WTC11 (cell line): ENCODE measurements at regions not wholly inside any gene's neighbourhood (a gene's known extent, or its start where the extent isn't known, plus 50 kb on each side); places are given as distances from the start of the nearest gene placed in this dataset.

Source experiments
- ATAC-seq: fragments of 200-7000 bp; cut with Tn5 transposase; 2 replicates; pipeline ENCODE4 v1.10.0; 2021; ENCODE audit warnings: mild to moderate bottlenecking, moderate library complexity
- CTCF ChIA-PET: fragments of 300-600 bp; sonication (Branson Sonifier 250); formaldehyde crosslinking; loops from one replicate; lab custom pipeline; 2021; ENCODE audit warnings: antibody characterized with exemption; lab: Charles Lee
- POLR2A ChIA-PET: fragments of 350-600 bp; sonication (Branson Sonifier 250); formaldehyde crosslinking; loops from one replicate; lab custom pipeline; 2021; ENCODE audit warnings: antibody characterized with exemption; lab: Charles Lee
- DNase-seq: peaks from one replicate; pipeline ENCODE4 v3.0.0; 2021; ENCODE audit warnings: low spot score
- H3K27ac Mint-ChIP-seq: 2 replicates; pipeline ENCODE4 v1.8.0; 2021; ENCODE audit warnings: mixed read lengths
- H3K27me3 Mint-ChIP-seq: 2 replicates; pipeline ENCODE4 v1.8.0; 2021; ENCODE audit warnings: low read depth, mild to moderate bottlenecking, moderate library complexity, mixed read lengths
- H3K36me3 Mint-ChIP-seq: 2 replicates; pipeline ENCODE4 v1.8.0; 2021; ENCODE audit warnings: mixed read lengths
- H3K4me1 Mint-ChIP-seq: 2 replicates; pipeline ENCODE4 v1.8.0; 2022; ENCODE audit warnings: mixed read lengths
- H3K4me3 Mint-ChIP-seq: 2 replicates; pipeline ENCODE4 v1.8.0; 2021; ENCODE audit warnings: mild to moderate bottlenecking, moderate library complexity, mixed read lengths
- H3K9me3 Mint-ChIP-seq: 2 replicates; pipeline ENCODE4 v1.8.0; 2021; ENCODE audit warnings: mixed read lengths
- ETV6 ChIP-seq: sonication (generic); formaldehyde crosslinking; IDR thresholded peaks from 2 replicates; pipeline ENCODE4 v1.8.1; 2022; ENCODE audit warnings: mild to moderate bottlenecking, missing genetic modification reagents
- MXD4 ChIP-seq: fragments of 250-450 bp; sonication (Bioruptor Pico); IDR thresholded peaks from 2 replicates; pipeline ENCODE4 v1.8.0; 2021; ENCODE audit warnings: mild to moderate bottlenecking, moderate library complexity, borderline replicate concordance
- MYBL2 ChIP-seq: sonication (generic); formaldehyde crosslinking; IDR thresholded peaks from 2 replicates; pipeline ENCODE4 v1.8.1; 2023; ENCODE audit warnings: mild to moderate bottlenecking, moderate library complexity, missing genetic modification reagents
- NFYB ChIP-seq: sonication (generic); formaldehyde crosslinking; conservative IDR thresholded peaks from 2 replicates; pipeline ENCODE4 v1.8.0; 2022; ENCODE audit warnings: low read depth, missing genetic modification reagents
- PRRX2 ChIP-seq: fragments of 250-450 bp; sonication (Bioruptor Pico); IDR thresholded peaks from 2 replicates; pipeline ENCODE4 v1.8.0; 2021; ENCODE audit warnings: mild to moderate bottlenecking
- TF ChIP-seq, protein P1 (sequence below): sonication (generic); formaldehyde crosslinking; IDR thresholded peaks from 2 replicates; pipeline ENCODE4 v1.8.1; 2023; ENCODE audit warnings: mild to moderate bottlenecking, missing genetic modification reagents
- TF ChIP-seq, protein P2 (sequence below): sonication (generic); formaldehyde crosslinking; IDR thresholded peaks from 2 replicates; pipeline ENCODE4 v1.8.1; 2022; ENCODE audit warnings: low read depth, mild to moderate bottlenecking, moderate library complexity, missing genetic modification reagents, borderline replicate concordance
- TF ChIP-seq, protein P3 (sequence below): fragments of 250-450 bp; sonication (Bioruptor Pico); IDR thresholded peaks from 2 replicates; pipeline ENCODE4 v1.9.0; 2021; ENCODE audit warnings: moderate library complexity, mild to moderate bottlenecking, inconsistent platforms, borderline replicate concordance
- TF ChIP-seq, protein P4 (sequence below): fragments of 250-450 bp; sonication (Bioruptor Pico); IDR thresholded peaks from 2 replicates; pipeline ENCODE4 v1.9.0; 2021; ENCODE audit warnings: mild to moderate bottlenecking
- TF ChIP-seq, protein P5 (sequence below): fragments of 200-600 bp; IDR thresholded peaks from 2 replicates; pipeline ENCODE4 v1.8.0; 2022; ENCODE audit warnings: antibody characterized with exemption
- TF ChIP-seq, protein P6 (sequence below): sonication (generic); formaldehyde crosslinking; IDR thresholded peaks from 2 replicates; pipeline ENCODE4 v1.8.0; 2022; ENCODE audit warnings: missing genetic modification reagents
- TF ChIP-seq, protein P7 (sequence below): sonication (generic); formaldehyde crosslinking; IDR thresholded peaks from 2 replicates; pipeline ENCODE4 v1.8.1; 2023; ENCODE audit warnings: mild to moderate bottlenecking, missing genetic modification reagents, moderate library complexity

DNA sequence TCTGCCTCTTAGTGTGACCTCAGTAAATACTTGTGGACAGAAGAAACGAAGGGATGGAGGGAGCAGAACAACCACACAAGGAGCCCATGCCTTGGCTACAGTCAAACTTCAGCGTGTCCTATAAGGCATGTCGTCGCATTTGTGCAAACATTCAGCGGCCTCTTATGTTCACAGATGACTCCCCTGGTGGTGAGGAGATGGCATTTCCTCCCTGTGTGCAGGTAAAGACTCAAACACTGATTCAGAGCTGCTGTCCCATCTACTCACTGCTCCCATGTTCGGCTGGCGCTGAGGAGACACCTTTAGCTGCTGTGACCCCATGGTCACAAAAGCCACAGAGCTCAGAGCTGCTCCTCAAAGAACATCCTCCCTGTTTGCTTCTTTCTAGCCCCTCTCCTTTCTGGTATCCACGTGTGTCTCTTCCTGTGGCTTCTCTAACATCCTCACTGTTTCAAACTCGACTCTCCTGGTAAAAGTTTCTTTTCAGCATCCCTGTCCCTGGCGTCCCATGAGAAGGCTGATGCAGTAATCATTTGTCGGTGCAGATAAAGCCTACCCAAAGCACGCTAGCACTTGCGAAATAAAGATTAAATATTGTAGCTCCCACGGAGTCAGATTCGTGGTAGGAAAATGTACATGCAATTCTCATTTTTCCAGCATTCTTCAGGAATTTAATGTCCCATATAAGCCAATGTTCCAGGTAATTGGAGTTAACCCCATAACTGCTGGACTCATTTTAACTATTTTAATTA, 124.9 kb upstream of the NEBL start (continued):
- TF ChIP-seq, protein P1, sequence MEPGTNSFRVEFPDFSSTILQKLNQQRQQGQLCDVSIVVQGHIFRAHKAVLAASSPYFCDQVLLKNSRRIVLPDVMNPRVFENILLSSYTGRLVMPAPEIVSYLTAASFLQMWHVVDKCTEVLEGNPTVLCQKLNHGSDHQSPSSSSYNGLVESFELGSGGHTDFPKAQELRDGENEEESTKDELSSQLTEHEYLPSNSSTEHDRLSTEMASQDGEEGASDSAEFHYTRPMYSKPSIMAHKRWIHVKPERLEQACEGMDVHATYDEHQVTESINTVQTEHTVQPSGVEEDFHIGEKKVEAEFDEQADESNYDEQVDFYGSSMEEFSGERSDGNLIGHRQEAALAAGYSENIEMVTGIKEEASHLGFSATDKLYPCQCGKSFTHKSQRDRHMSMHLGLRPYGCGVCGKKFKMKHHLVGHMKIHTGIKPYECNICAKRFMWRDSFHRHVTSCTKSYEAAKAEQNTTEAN (CRISPR knock-in tag): no peak
- no peak for TF ChIP-seq ETV6 (CRISPR knock-in tag)

DNA sequence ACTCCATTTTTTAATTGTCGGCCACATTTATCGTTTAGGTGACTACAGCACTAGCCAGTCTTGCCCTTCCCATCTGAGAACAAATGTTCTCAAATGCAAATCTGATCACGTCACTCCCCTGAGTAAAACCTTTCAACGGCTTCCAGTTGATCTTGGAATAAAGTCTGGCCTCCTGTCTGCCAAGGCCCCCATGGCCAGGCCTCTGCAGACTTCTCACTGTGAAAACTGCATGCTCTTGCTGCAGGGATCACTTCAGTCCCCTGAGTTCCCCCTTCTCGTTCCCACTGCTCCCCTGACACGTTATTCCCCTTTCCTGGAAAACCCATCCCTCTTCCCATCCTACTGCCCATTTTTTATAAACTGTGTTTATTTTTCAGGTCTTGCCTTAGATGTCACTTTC, 124.1 kb upstream of the NEBL start:
- ATAC-seq (no peak), DNase-seq (no peak)
- ChIA-PET CTCF (interaction anchor here (0.8 to 1.2 kb wide), 5 partner anchors 9 to 97 kb away, joined by 3 to 5 read pairs (median 3); no protein-coding TSS in a partner anchor), POLR2A (no interaction called here)
- no peak overlapping the region for H3K4me3 Mint-ChIP-seq
- TF ChIP-seq MYBL2 (CRISPR knock-in tag): no peak
- TF ChIP-seq, protein P2, sequence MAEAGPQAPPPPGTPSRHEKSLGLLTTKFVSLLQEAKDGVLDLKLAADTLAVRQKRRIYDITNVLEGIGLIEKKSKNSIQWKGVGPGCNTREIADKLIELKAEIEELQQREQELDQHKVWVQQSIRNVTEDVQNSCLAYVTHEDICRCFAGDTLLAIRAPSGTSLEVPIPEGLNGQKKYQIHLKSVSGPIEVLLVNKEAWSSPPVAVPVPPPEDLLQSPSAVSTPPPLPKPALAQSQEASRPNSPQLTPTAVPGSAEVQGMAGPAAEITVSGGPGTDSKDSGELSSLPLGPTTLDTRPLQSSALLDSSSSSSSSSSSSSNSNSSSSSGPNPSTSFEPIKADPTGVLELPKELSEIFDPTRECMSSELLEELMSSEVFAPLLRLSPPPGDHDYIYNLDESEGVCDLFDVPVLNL (CRISPR knock-in tag): no peak
- H3K36me3 Mint-ChIP-seq: no peaks in the 10 kb centered on the region
- no peak overlapping the region for H3K27ac Mint-ChIP-seq
- no peaks in the 10 kb centered on the region for H3K27me3 Mint-ChIP-seq
- H3K9me3 Mint-ChIP-seq: peaks cover 7% of the 10 kb centered on the region
- no peaks in the 10 kb centered on the region for H3K4me1 Mint-ChIP-seq

DNA sequence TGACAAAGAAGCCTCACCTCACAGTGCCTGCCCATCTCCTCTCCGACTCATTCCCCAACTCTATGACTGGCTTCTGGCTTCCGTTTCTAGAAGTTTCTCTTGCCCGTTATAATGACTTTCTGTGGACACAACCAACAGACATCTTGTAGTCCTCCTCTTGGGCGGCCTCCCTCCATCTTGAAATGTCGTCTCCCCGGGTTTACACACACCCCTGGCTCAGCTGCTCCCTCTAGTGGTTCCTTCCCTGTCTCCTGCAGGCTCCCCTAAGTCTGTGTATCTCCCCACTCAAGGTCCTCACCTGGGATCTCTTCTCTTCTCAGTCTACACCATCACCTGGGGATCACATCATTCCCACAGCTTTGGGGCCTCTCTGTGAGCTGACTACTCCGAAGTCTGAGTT, 123.4 kb upstream of the NEBL start:
- Mint-ChIP-seq H3K27ac (no peak overlapping the region), H3K4me1 (no peaks in the 10 kb centered on the region), H3K9me3 (peaks cover 7% of the 10 kb centered on the region), H3K36me3 (no peaks in the 10 kb centered on the region), H3K4me3 (no peak overlapping the region), H3K27me3 (no peaks in the 10 kb centered on the region)
- ATAC-seq (peak; percentile 81), DNase-seq (peak; percentile 76)
- TF ChIP-seq, protein P3, sequence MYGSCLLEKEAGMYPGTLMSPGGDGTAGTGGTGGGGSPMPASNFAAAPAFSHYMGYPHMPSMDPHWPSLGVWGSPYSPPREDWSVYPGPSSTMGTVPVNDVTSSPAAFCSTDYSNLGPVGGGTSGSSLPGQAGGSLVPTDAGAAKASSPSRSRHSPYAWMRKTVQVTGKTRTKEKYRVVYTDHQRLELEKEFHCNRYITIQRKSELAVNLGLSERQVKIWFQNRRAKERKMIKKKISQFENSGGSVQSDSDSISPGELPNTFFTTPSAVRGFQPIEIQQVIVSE (CRISPR knock-in tag): no peak
- TF ChIP-seq, protein P4, sequence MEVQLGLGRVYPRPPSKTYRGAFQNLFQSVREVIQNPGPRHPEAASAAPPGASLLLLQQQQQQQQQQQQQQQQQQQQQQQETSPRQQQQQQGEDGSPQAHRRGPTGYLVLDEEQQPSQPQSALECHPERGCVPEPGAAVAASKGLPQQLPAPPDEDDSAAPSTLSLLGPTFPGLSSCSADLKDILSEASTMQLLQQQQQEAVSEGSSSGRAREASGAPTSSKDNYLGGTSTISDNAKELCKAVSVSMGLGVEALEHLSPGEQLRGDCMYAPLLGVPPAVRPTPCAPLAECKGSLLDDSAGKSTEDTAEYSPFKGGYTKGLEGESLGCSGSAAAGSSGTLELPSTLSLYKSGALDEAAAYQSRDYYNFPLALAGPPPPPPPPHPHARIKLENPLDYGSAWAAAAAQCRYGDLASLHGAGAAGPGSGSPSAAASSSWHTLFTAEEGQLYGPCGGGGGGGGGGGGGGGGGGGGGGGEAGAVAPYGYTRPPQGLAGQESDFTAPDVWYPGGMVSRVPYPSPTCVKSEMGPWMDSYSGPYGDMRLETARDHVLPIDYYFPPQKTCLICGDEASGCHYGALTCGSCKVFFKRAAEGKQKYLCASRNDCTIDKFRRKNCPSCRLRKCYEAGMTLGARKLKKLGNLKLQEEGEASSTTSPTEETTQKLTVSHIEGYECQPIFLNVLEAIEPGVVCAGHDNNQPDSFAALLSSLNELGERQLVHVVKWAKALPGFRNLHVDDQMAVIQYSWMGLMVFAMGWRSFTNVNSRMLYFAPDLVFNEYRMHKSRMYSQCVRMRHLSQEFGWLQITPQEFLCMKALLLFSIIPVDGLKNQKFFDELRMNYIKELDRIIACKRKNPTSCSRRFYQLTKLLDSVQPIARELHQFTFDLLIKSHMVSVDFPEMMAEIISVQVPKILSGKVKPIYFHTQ (CRISPR knock-in tag): 0 out of 2 replicates have a peak, but pooled peaks have one; percentile 49
- TF ChIP-seq PRRX2: 0 out of 2 replicates have a peak, but pooled peaks have one; percentile 48
- TF ChIP-seq, protein P5, sequence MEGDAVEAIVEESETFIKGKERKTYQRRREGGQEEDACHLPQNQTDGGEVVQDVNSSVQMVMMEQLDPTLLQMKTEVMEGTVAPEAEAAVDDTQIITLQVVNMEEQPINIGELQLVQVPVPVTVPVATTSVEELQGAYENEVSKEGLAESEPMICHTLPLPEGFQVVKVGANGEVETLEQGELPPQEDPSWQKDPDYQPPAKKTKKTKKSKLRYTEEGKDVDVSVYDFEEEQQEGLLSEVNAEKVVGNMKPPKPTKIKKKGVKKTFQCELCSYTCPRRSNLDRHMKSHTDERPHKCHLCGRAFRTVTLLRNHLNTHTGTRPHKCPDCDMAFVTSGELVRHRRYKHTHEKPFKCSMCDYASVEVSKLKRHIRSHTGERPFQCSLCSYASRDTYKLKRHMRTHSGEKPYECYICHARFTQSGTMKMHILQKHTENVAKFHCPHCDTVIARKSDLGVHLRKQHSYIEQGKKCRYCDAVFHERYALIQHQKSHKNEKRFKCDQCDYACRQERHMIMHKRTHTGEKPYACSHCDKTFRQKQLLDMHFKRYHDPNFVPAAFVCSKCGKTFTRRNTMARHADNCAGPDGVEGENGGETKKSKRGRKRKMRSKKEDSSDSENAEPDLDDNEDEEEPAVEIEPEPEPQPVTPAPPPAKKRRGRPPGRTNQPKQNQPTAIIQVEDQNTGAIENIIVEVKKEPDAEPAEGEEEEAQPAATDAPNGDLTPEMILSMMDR: peak; percentile 57
- ChIA-PET POLR2A (no interaction called here), CTCF (interaction anchor here (1.0 to 1.2 kb wide), 5 partner anchors 8 to 96 kb away, joined by 3 to 5 read pairs (median 3); no protein-coding TSS in a partner anchor)

DNA sequence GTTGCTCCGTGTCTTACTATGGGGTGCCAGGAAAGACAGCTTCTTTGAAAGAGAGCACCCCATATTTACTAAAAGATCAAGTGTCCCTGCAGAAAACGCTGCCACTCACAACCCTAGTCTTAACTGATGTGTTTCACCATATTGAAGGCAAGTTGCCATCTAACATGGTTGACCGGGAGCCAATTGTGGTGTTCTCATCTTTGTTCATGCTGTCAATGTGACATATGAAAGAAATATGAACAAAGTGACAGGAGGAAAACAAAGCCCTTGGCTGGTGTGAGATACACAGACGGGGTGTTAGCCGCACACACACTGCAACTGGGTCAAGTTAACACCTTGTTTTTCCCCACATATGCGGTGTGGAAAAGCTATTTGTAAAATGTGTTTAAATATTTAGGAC, 122.3 kb upstream of the NEBL start:
- H3K27ac Mint-ChIP-seq: no peak overlapping the region
- H3K36me3 Mint-ChIP-seq: no peaks in the 10 kb centered on the region
- H3K4me3 Mint-ChIP-seq: no peak overlapping the region
- ATAC-seq: no peak
- ChIA-PET CTCF (interaction anchor here (0.6 to 1.2 kb wide), 2 partner anchors 9 to 59 kb away, joined by 4 to 5 read pairs; no protein-coding TSS in a partner anchor), POLR2A (interaction anchor here (0.6 kb wide), 1 partner anchor 47 kb away, joined by 3 read pairs; no protein-coding TSS in a partner anchor)
- H3K4me1 Mint-ChIP-seq: no peaks in the 10 kb centered on the region
- H3K9me3 Mint-ChIP-seq: peaks cover 7% of the 10 kb centered on the region
- no peak for DNase-seq
- no peaks in the 10 kb centered on the region for H3K27me3 Mint-ChIP-seq
- no peak for TF ChIP-seq NFYB (CRISPR knock-in tag)
- TF ChIP-seq MXD4 (CRISPR knock-in tag): no peak
- TF ChIP-seq, protein P6, sequence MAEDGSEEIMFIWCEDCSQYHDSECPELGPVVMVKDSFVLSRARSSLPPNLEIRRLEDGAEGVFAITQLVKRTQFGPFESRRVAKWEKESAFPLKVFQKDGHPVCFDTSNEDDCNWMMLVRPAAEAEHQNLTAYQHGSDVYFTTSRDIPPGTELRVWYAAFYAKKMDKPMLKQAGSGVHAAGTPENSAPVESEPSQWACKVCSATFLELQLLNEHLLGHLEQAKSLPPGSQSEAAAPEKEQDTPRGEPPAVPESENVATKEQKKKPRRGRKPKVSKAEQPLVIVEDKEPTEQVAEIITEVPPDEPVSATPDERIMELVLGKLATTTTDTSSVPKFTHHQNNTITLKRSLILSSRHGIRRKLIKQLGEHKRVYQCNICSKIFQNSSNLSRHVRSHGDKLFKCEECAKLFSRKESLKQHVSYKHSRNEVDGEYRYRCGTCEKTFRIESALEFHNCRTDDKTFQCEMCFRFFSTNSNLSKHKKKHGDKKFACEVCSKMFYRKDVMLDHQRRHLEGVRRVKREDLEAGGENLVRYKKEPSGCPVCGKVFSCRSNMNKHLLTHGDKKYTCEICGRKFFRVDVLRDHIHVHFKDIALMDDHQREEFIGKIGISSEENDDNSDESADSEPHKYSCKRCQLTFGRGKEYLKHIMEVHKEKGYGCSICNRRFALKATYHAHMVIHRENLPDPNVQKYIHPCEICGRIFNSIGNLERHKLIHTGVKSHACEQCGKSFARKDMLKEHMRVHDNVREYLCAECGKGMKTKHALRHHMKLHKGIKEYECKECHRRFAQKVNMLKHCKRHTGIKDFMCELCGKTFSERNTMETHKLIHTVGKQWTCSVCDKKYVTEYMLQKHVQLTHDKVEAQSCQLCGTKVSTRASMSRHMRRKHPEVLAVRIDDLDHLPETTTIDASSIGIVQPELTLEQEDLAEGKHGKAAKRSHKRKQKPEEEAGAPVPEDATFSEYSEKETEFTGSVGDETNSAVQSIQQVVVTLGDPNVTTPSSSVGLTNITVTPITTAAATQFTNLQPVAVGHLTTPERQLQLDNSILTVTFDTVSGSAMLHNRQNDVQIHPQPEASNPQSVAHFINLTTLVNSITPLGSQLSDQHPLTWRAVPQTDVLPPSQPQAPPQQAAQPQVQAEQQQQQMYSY (CRISPR knock-in tag): no peak
- TF ChIP-seq, protein P7, sequence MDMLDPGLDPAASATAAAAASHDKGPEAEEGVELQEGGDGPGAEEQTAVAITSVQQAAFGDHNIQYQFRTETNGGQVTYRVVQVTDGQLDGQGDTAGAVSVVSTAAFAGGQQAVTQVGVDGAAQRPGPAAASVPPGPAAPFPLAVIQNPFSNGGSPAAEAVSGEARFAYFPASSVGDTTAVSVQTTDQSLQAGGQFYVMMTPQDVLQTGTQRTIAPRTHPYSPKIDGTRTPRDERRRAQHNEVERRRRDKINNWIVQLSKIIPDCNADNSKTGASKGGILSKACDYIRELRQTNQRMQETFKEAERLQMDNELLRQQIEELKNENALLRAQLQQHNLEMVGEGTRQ: no peak
